NCI-H1417 (cell line): ENCODE measurements at regions not wholly inside any gene's neighbourhood (a gene's known extent, or its start where the extent isn't known, plus 50 kb on each side); places are given as distances from the start of the nearest gene placed in this dataset.
A peak's percentile ranks its signal among the peaks of the same experiment; 100 is the strongest.
"Not testable (repeated sequence)": the region's sequence is repeated elsewhere in the genome, so short reads cannot be mapped to it uniquely, and the experiment has no call there.

Source experiments
- DNase-seq, 3 experiments: peaks; one replicate each; lab custom pipeline; 2025; lab: John Stamatoyannopoulos, UW

DNA sequence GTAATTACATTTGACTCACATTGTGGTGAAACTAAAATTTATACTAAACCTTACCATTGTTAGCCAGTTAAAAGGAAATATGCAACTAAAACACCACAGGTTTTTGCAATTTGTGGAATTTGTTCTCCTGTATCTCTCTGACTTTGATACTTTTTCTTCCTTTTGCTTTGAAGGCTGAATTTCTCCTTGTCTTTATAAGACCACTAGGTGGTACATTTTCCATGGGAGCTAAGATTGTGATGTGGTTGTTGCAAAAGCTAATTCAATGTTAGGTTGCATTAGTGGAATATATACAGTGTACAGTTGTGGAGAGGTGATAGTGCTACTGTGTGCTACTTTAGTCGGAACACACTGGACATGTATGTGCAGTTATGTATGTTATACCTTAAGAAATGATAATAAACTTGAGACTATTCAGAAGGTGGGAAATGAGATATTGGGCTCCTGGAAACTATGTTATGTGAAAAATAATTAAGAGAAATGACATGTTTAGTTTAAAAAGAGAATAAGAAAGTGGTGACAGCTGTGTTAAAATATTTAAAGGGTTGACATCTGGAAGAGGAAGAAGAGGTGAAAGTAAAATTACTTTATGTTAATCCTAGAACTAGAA, 70.3 kb downstream of the ARL9 start:
- peak in 2 of 3 experiments; percentile 8 to 27 for DNase-seq

DNA sequence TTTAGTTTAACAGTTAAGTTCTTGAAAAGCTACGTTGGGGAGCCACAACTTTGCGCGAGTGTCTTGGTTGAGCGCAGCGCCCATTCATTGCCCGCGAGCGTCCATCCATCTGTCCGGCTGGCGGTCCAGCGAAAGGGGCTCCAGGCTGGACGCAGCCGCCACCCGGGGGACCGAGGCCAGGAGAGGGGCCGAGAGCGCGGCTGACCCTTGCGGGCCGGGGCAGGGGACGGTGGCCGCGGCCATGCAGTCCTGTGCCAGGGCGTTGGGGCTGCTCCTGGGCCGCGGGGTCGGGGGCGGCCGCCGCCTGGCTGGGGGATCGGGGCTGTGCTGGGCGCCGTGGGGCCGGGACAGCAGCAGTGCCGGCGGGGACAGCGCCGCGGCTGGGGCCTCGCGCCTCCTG, 86.8 kb downstream of the ARL9 start:
- not testable (repeated sequence) for DNase-seq
